T-helper 1 cell treated with Interleukin-12 subunit alpha and Interleukin-12 subunit beta and Interleukin-4 antibody, amounts not matched to agents 30 ng/mL and 1 ng/mL, for 36 hours (primary cell): ENCODE measurements at regions not wholly inside any gene's neighbourhood (a gene's known extent, or its start where the extent isn't known, plus 50 kb on each side); places are given as distances from the start of the nearest gene placed in this dataset.

Experiments used
- intact Hi-C: fragments of 100-400 bp; cut with micrococcal nuclease; formaldehyde crosslinking; loops from one replicate; pipeline ENCODE4 v1.15.1; 2024

- intact Hi-C loops: no loop called here
Observed at GRCh38 chr14:34350903-34351302, 111.1 kb downstream of the SPTSSA start.

DNA sequence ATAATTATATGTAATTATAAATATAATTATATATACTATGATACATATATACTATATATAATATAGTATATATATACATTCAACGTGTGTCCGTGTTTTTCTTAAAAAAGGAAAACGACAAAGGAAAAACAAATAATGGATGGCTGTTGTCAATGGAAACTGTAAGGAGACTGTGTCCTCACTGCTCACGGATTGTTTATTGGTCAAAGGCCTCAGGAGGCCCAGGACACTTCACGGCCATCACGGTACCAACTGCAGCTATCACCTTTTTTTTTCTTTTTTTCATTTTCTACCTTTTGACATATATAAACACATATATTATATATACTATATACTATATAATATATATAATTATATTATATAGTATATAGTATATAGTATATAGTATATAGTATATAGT lies 113.4 kb downstream of the SPTSSA start:
- intact Hi-C loops: no loop called here

DNA sequence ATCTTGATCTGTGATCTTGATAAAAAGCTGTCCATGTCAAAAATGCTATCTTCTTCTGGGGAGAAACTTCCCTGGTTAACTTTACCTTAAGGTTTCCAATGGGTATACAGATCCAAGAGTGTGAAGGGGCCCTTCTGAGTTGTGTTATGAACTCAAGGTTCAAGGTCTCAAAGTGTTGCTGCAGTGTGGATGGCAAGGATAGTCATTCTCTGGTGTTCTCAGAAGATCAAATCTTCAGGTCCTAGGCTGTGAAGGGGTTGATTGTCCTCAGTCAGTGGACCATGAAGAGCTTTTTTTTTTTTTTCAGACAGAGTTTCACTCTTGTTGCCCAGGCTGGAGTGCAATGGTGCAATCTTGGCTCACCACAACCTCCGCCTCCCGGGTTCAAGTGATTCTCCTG lies 114.4 kb downstream of the SPTSSA start:
- intact Hi-C loops: no loop called here

DNA sequence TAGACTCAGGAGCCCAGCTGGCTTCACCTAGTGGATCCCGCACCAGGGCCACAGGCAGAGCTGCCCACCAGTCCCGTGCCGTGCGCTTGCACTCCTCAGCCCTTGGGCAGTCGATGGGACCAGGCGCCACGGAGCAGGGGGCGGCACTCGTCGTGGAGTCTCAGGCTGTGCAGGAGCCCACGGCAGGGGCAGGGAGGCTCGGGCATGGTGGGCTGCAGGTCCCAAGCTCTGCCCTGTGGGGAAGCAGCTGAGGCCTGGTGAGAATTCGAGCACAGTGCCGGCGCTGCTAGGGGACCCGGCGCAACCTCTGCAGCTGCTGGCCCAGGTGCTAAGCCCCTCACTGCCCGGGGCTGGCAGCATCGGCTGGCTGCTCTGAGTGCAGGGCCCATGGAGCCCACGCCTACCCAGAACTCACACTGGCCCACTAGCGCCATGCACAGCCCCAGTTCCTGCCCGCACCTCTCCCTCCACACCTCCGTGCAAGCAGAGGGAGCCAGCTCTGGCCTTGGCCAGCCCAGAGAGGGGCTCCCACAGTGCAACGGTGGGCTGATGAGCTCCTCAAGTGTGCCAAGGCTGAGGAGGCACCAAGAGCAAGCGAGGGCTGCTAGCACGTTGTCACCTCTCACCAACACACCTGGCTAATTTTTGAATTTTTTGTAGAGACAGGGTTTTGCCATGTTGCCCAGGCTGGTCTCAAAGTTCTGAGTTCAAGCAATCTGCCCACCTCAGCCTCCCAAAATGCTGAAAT lies 116.1 kb downstream of the SPTSSA start:
- intact Hi-C loops: no loop called here

- intact Hi-C loops: no loop called here
Observed at GRCh38 chr14:34344318-34344717, 117.7 kb downstream of the SPTSSA start.

DNA sequence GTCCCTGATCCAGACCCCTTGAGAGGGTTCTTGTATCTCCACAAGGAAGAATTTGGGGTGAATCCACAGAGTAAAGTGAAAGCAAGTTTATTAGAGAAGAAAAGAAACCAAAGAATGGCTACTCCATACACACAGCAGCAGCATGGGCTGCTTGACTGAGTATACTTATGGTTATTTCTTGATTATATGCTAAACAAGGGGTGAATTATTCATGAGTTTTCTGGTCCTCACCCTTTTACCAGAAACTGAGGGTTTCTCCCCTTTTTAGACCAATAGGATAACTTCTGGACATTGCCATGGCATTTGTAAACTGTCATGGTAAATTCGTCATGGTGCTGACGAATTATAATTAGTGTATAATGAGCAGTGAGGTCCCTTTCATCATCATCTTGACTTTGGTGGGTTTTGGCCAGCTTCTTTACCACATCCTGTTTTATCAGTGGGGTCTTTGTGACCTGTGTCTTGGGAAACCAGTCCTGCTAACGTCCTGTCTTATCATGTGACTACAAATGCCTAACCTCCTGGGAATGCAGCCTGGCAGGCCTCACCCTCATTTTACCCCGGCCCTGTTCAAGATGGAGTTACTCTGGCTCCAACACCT lies 121.9 kb downstream of the SPTSSA start:
- intact Hi-C loops: no loop called here

GRCh38 chr14:34338056-34338455 lies 124.0 kb downstream of the SPTSSA start:
- intact Hi-C loops: no loop called here

- intact Hi-C loops: no loop called here
Observed at GRCh38 chr14:34336501-34336900, 125.5 kb downstream of the SPTSSA start.

- intact Hi-C loops: no loop called here
Observed at GRCh38 chr14:34335968-34336367, 126.1 kb downstream of the SPTSSA start.

- intact Hi-C loops: loop anchor here (5.0 kb wide), 1 partner anchor 203 kb away; the partner anchor contains the start of gene EAPP
Observed at GRCh38 chr14:34334329-34334728, 127.7 kb downstream of the SPTSSA start.

- intact Hi-C loops: loop anchor here (1.0 to 5.0 kb wide), 3 partner anchors 166 to 1090 kb away; partner anchors contain the start of gene EAPP
Observed at GRCh38 chr14:34331728-34332623, 130.1 kb downstream of the SPTSSA start.

- intact Hi-C loops: loop anchor here (1.0 to 5.0 kb wide), 3 partner anchors 167 to 1091 kb away; partner anchors contain the start of gene EAPP
Observed at GRCh38 chr14:34330846-34331245, 131.2 kb downstream of the SPTSSA start.

DNA sequence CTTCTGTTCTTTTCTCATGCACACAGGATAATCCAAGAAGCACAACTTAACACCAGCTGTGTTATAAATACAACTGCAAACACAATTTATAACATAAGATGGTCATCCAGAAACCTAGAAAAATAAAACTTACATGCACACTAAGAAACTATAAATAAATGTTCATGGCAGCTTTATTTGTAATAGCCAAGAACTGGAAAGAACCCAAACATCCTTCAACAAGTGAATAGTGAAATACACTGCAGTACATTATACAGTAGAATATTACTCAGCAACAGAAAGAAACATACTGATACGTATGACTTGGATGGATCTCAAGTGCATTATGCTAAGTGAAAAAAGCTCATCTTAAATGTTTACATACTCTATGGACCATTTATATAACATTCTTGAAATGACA lies 132.7 kb downstream of the SPTSSA start:
- intact Hi-C loops: no loop called here

DNA sequence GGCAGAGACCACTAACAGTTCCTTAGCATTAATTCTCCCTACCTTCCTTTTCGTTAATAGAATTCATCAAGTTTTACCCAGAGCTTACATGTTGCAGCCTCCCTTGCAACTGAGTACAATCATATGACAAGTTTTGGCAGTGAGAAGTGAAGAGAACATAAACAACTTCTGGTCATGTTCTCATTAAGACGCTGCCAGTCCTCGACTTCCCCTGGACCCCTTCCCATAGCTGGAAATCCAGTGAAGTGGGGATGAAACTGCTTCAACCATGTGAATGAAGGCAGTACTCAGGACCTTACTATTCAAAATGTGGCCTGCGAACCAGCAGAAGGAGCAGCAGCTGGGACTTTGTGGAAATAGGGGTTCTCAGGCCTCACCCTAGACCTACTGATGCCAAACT lies 133.9 kb downstream of the SPTSSA start:
- intact Hi-C loops: no loop called here

DNA sequence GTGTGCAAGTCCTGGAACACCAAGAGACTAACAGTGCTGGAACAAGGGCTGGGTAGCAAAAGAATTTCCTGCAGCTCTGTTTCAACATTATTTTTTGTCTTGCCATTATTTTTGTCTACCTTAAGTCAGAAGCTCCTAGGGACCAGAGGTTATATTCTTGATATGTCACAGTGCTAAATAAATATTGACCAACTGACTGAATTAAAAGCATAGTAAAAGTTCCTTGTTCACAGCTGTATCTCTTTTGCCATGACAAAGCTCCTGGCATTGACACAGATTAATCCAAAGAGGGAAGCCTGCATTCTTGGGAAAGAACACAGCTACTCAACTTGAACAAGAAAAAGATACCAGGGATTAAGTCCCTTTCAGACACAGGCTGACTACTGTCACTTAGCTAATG lies 136.5 kb downstream of the SPTSSA start:
- intact Hi-C loops: no loop called here

GRCh38 chr14:34324363-34324795 lies 137.7 kb downstream of the SPTSSA start:
- intact Hi-C loops: loop anchor here (1.0 kb wide), 1 partner anchor 1736 kb away; no protein-coding TSS in a partner anchor

DNA sequence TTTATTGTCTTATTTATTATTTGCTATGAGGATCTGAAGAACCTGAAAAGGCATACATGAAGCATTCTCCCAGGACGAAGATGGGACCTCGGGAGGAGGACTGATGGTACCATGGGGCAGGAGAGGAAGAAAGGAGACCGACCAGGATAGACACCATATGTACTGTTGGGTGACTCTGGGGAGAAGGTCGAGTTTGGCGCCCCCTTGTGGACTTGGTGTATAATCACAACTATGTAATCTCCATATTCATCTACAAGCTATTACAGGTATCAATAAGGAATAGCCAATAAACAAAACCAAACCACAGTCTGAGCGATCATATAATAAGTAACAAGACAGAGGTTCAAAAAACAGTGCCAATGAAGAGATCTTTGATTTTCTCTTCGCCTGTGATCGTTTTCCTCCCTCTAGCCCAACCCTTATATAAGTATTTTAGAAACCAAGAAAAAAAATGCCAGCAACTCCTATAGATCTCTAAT lies 139.1 kb downstream of the SPTSSA start:
- intact Hi-C loops: loop anchor here (1.0 kb wide), 3 partner anchors 482 to 1747 kb away; no protein-coding TSS in a partner anchor

- intact Hi-C loops: no loop called here
Observed at GRCh38 chr14:34319140-34319539, 142.9 kb downstream of the SPTSSA start.

DNA sequence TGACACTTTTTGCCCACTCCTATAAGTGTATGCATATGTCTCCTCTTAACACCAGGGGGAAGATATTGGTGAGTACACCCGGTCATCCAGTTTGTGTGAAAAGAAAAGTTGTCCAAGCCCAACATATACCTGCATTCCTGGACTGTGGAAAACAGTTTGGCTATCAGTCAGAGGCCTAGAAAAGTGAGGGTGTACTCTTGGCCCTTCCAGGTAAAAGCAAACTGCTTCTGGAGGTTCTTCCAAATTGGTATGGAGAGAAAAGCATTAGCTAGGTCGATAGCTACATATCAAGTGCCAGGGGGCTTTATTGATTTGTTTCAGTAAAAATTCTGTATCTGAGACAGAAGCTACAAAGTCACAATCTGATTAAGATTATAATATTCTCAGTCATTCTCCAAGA lies 144.0 kb downstream of the SPTSSA start:
- intact Hi-C loops: no loop called here

- intact Hi-C loops: no loop called here
Observed at GRCh38 chr14:34310724-34311123, 151.3 kb downstream of the SPTSSA start.

DNA sequence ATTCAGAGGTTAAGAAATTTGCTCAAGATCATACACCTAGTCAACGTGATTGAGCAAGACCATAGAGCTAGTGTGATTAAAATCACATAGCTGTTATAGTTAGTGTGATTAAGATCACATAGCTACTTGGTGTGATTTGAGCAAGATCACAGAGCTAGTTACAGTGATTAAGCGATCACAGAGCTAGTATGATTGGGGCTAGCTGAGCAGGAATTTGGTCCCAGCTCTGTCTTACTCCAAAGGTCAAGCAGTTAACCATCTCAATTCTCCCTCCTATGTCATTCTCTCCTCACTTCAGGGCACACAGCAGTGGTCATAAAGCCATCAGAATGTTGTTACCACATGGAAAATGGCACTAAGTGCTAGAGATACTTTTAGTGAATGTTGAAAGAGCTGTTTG lies 158.2 kb downstream of the SPTSSA start:
- intact Hi-C loops: no loop called here

GRCh38 chr14:34302654-34303053 lies 159.4 kb downstream of the SPTSSA start:
- intact Hi-C loops: no loop called here
